Stomach (tissue), 4 donors: ENCODE measurements at regions not wholly inside any gene's neighbourhood (a gene's known extent, or its start where the extent isn't known, plus 50 kb on each side); places are given as distances from the start of the nearest gene placed in this dataset.

ENCODE experiments used
- CTCF ChIP-seq, 7 experiments: fragments of 450-650 bp in 4 of 7; fragments of 200-600 bp in 3 of 7; sonication (generic) in 3 of 7; IDR thresholded peaks; one replicate each; pipeline ENCODE4 v1.5.1; 2016 to 2019; ENCODE audit warnings: antibody characterized with exemption in 7 of 7, control low read depth in 2 of 7, mild to moderate bottlenecking in 1 of 7
- EP300 ChIP-seq: sonication (generic); formaldehyde crosslinking; IDR thresholded peaks from one replicate; pipeline ENCODE4 v1.6.1; 2017; ENCODE audit warnings: antibody characterized with exemption

- TF ChIP-seq CTCF (IDR thresholded peaks at IDR 0.05): no peak
- no peak for TF ChIP-seq EP300
Observed at GRCh38 chr16:54525104-54525503, 238.5 kb upstream of the IRX3 start.
